BLaER1 treated with 17β-estradiol and CSF1 and Interleukin-3, amounts not matched to agents 10 nM and 100 nM (cell line): ENCODE measurements at regions not wholly inside any gene's neighbourhood (a gene's known extent, or its start where the extent isn't known, plus 50 kb on each side); places are given as distances from the start of the nearest gene placed in this dataset.

Experiments used
- H3K27ac ChIP-seq, 11 experiments: shearing (Covaris generic); formaldehyde crosslinking; 2 replicates each; pipeline ENCODE4 v1.8.1; 2022
- H3K27me3 ChIP-seq, 11 experiments: shearing (Covaris generic); formaldehyde crosslinking; 2 replicates each; pipeline ENCODE4 v1.8.1; 2022
- H3K36me3 ChIP-seq, 11 experiments: shearing (Covaris generic); formaldehyde crosslinking; 2 replicates each; pipeline ENCODE4 v1.8.1; 2022
- H3K4me1 ChIP-seq, 10 experiments: shearing (Covaris generic); formaldehyde crosslinking; 2 replicates each; pipeline ENCODE4 v1.8.1; 2022
- H3K4me2 ChIP-seq, 11 experiments: shearing (Covaris generic); formaldehyde crosslinking; 2 replicates each; pipeline ENCODE4 v1.8.1; 2022
- H3K4me3 ChIP-seq, 10 experiments: shearing (Covaris generic); formaldehyde crosslinking; 2 replicates each; pipeline ENCODE4 v1.8.1; 2022
- H3K9ac ChIP-seq, 11 experiments: shearing (Covaris generic); formaldehyde crosslinking; 2 replicates each; pipeline ENCODE4 v1.8.1; 2022
- H3K9me3 ChIP-seq, 11 experiments: shearing (Covaris generic); formaldehyde crosslinking; replicated peaks in 1 of 11; 2 replicates each; pipeline ENCODE4 v1.8.1; 2022
- H4K20me1 ChIP-seq, 11 experiments: shearing (Covaris generic); formaldehyde crosslinking; 2 replicates each; pipeline ENCODE4 v1.8.1; 2022
- Cebpa-rat ChIP-seq, 11 experiments: shearing (Covaris generic); IDR thresholded peaks; 2 replicates each; pipeline ENCODE4 v1.8.1; 2022

- Histone ChIP-seq H3K27ac (no peak overlapping the region), H4K20me1 (no peaks in the 10 kb centered on the region), H3K9ac (no peak overlapping the region), H3K4me2 (peak overlapping the region in 9 of 11 experiments; percentile 11 to 46 (median 22); a peak in 9 of 22 replicates), H3K9me3 (peaks cover 22 to 35% (median 28%) of the 10 kb centered on the region in 11 experiments), H3K27me3 (no peaks in the 10 kb centered on the region), H3K4me3 (no peak overlapping the region), H3K4me1 (peaks cover 0 to 14% (median 5%) of the 10 kb centered on the region in 10 experiments; a peak in 10 of 20 replicates), H3K36me3 (no peaks in the 10 kb centered on the region)
- no peak for TF ChIP-seq Cebpa-rat (IDR thresholded peaks at IDR 0.05)
Observed at GRCh38 chr17:55624772-55625433, 97.8 kb downstream of the TMEM100 start.

- peaks cover 0 to 6% (median 0%) of the 10 kb centered on the region in 10 experiments; a peak in 7 of 20 replicates for H3K4me1 ChIP-seq
- no peaks in the 10 kb centered on the region for H4K20me1 ChIP-seq
- H3K9me3 ChIP-seq, result peaks cover 12 to 24% (median 15%) of the 10 kb centered on the region in 11 experiments
- H3K27me3 ChIP-seq, result no peaks in the 10 kb centered on the region
- TF ChIP-seq Cebpa-rat (IDR thresholded peaks at IDR 0.05), result no peak
- H3K4me3 ChIP-seq, result no peak overlapping the region
- no peak overlapping the region for H3K9ac ChIP-seq
- H3K4me2 ChIP-seq, result no peak overlapping the region
- H3K36me3 ChIP-seq, result no peaks in the 10 kb centered on the region
- no peak overlapping the region for H3K27ac ChIP-seq
Observed at GRCh38 chr17:55622547-55622946, 100.1 kb downstream of the TMEM100 start.

GRCh38 chr17:55620945-55621344 lies 101.7 kb downstream of the TMEM100 start:
- Histone ChIP-seq H3K4me2 (no peak overlapping the region), H3K27me3 (no peaks in the 10 kb centered on the region), H3K27ac (no peak overlapping the region), H3K4me1 (peaks cover 0 to 6% (median 0%) of the 10 kb centered on the region in 10 experiments; a peak in 7 of 20 replicates), H3K4me3 (no peak overlapping the region), H3K9me3 (peaks cover 0 to 8% (median 0%) of the 10 kb centered on the region in 11 experiments; a peak in 5 of 22 replicates), H3K9ac (no peak overlapping the region), H4K20me1 (no peaks in the 10 kb centered on the region), H3K36me3 (no peaks in the 10 kb centered on the region)
- TF ChIP-seq Cebpa-rat (IDR thresholded peaks at IDR 0.05), result no peak

- Histone ChIP-seq H3K4me2 (no peak overlapping the region), H3K4me3 (no peak overlapping the region), H3K27me3 (no peaks in the 10 kb centered on the region), H4K20me1 (no peaks in the 10 kb centered on the region), H3K9ac (no peak overlapping the region), H3K9me3 (peaks cover 0 to 7% (median 0%) of the 10 kb centered on the region in 11 experiments; a peak in 1 of 22 replicates), H3K4me1 (peaks cover 0 to 5% (median 0%) of the 10 kb centered on the region in 10 experiments; a peak in 7 of 20 replicates), H3K36me3 (no peaks in the 10 kb centered on the region), H3K27ac (no peak overlapping the region)
- no peak for TF ChIP-seq Cebpa-rat (IDR thresholded peaks at IDR 0.05)
Observed at GRCh38 chr17:55620023-55620422, 102.6 kb downstream of the TMEM100 start.

GRCh38 chr17:55617441-55617840 lies 105.2 kb downstream of the TMEM100 start:
- no peak for TF ChIP-seq Cebpa-rat (IDR thresholded peaks at IDR 0.05)
- no peaks in the 10 kb centered on the region for H3K4me1 ChIP-seq
- H3K27ac ChIP-seq, result no peak overlapping the region
- H3K36me3 ChIP-seq, result no peaks in the 10 kb centered on the region
- H3K9ac ChIP-seq, result no peak overlapping the region
- H3K4me3 ChIP-seq, result no peak overlapping the region
- H3K9me3 ChIP-seq, result peaks cover 0 to 7% (median 0%) of the 10 kb centered on the region in 11 experiments; a peak in 1 of 22 replicates
- H4K20me1 ChIP-seq, result no peaks in the 10 kb centered on the region
- no peak overlapping the region for H3K4me2 ChIP-seq
- no peaks in the 10 kb centered on the region for H3K27me3 ChIP-seq

- Histone ChIP-seq H3K36me3 (no peaks in the 10 kb centered on the region), H3K4me1 (peaks cover 5 to 23% (median 15%) of the 10 kb centered on the region in 10 experiments; a peak in 18 of 20 replicates), H3K4me2 (no peak overlapping the region), H3K27me3 (no peaks in the 10 kb centered on the region), H4K20me1 (no peaks in the 10 kb centered on the region), H3K9ac (no peak overlapping the region), H3K4me3 (no peak overlapping the region), H3K27ac (no peak overlapping the region), H3K9me3 (no peaks in the 10 kb centered on the region)
- no peak for TF ChIP-seq Cebpa-rat (IDR thresholded peaks at IDR 0.05)
Observed at GRCh38 chr17:55614061-55614460, 102.8 kb upstream of the SMIM36 start.

- no peaks in the 10 kb centered on the region for H4K20me1 ChIP-seq
- H3K4me1 ChIP-seq, result peaks cover 5 to 23% (median 16%) of the 10 kb centered on the region in 10 experiments; a peak in 18 of 20 replicates
- no peaks in the 10 kb centered on the region for H3K9me3 ChIP-seq
- no peak overlapping the region for H3K27ac ChIP-seq
- H3K36me3 ChIP-seq, result no peaks in the 10 kb centered on the region
- no peak for TF ChIP-seq Cebpa-rat (IDR thresholded peaks at IDR 0.05)
- no peak overlapping the region for H3K4me3 ChIP-seq
- H3K4me2 ChIP-seq, result no peak overlapping the region
- no peak overlapping the region for H3K9ac ChIP-seq
- H3K27me3 ChIP-seq, result no peaks in the 10 kb centered on the region
Observed at GRCh38 chr17:55612691-55613141, 101.5 kb upstream of the SMIM36 start.

- no peak for TF ChIP-seq Cebpa-rat (IDR thresholded peaks at IDR 0.05)
- Histone ChIP-seq H3K27me3 (no peaks in the 10 kb centered on the region), H3K27ac (no peak overlapping the region), H3K4me1 (peaks cover 5 to 53% (median 34%) of the 10 kb centered on the region in 10 experiments; a peak in 19 of 20 replicates), H3K4me2 (peak overlapping the region in 3 of 11 experiments; percentile 5 to 11 (median 5); a peak in 1 of 22 replicates), H3K36me3 (no peaks in the 10 kb centered on the region), H3K9ac (no peak overlapping the region), H3K4me3 (no peak overlapping the region), H3K9me3 (peaks cover 0 to 8% (median 0%) of the 10 kb centered on the region in 11 experiments; a peak in 2 of 22 replicates), H4K20me1 (no peaks in the 10 kb centered on the region)
Observed at GRCh38 chr17:55607731-55608341, 96.6 kb upstream of the SMIM36 start.

- H3K4me2 ChIP-seq, result peak overlapping the region in 5 of 11 experiments; percentile 2 to 60 (median 23); a peak in 8 of 22 replicates
- H3K36me3 ChIP-seq, result no peaks in the 10 kb centered on the region
- H3K27ac ChIP-seq, result no peak overlapping the region
- H3K4me1 ChIP-seq, result peaks cover 5 to 58% (median 36%) of the 10 kb centered on the region in 10 experiments; a peak in 19 of 20 replicates
- H3K4me3 ChIP-seq, result no peak overlapping the region
- H3K27me3 ChIP-seq, result no peaks in the 10 kb centered on the region
- no peak for TF ChIP-seq Cebpa-rat (IDR thresholded peaks at IDR 0.05)
- H3K9ac ChIP-seq, result no peak overlapping the region
- no peaks in the 10 kb centered on the region for H4K20me1 ChIP-seq
- peaks cover 0 to 8% (median 0%) of the 10 kb centered on the region in 11 experiments; a peak in 2 of 22 replicates for H3K9me3 ChIP-seq
Observed at GRCh38 chr17:55606488-55606815, 95.2 kb upstream of the SMIM36 start.
